SHP77 treated with DMSO at 0.1 percent for 48 hours (cell line): ENCODE measurements at regions not wholly inside any gene's neighbourhood (a gene's known extent, or its start where the extent isn't known, plus 50 kb on each side); places are given as distances from the start of the nearest gene placed in this dataset.

ENCODE experiments used
- DNase-seq: peaks from one replicate; lab custom pipeline; 2025; lab: John Stamatoyannopoulos, UW

DNA sequence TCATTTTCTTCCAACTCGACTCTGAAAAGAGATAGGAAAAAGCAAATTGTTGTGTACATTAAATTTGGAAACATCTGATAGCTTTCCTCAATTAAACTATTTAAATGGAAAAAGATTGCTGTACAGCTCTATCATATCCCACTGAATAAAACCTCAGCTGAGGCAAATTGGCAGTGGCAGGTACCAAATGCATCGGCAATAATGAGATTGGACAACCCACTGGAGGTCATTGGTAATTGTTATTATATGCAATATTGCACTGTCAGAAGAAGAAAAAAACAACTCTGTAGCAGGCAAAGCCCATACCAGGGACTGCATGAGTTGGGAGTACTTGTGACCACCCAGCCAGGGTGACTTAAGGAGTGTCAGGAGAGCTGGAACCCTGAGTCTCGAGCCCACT is 291.6 kb upstream of the SKOR2 start:
- no peak for DNase-seq

DNA sequence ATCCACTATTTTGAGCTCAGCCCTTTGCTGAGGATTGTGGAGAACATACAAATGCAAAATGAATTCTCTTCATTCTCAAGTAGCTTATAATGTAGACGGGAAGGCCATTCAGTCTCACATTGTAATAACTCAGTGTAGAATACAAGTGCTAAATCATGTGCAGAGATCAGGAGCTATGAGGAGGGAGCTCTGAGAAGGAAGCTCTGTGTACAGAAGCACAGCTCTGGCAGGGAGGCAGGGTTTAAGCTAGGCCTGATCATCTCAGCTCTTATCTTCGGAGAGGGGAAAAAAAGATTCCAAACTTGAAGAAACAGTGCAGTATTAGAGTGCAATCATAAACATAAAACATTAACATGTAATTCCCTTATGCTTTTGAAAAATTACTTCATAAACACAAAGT is 291.1 kb upstream of the SKOR2 start:
- no peak for DNase-seq

DNA sequence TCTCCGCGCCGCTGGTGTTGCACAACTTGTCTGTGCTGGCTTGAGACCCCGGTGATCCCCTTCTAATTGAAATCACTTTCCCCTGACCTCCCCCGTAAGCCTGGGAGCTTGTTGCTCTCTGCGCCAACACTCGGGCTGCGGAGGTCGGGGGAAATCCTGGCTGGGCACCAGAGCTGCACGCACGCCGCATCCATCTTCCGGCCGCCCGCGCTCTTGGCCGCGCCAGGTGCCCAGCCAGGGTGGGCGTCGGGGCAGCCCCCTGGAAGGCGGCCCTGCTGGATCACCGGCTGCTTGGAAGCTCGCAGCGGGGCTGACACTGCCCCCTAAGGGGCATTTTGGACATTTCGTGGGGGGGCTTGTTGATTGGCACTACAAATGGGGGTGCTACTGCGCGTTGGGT is 280.3 kb upstream of the SKOR2 start:
- no peak for DNase-seq

DNA sequence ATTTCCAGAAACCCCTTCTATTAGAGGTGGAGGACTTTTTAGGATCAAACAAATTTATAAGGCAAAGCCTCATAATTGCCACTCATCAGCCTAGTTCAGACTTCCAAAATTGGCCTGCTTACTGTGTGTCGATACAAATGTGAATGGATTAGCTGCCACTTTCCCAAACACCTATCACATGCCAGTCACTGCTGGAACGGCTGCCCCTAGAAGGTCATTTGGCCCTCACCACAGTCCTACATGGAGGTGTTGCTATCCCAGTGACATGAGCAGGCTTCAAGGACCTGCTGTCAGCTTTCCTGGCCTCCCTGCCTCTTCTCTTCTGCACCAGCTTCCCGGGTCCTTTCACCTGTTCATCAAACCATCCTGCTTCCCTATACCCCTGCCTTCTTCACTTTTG is 279.2 kb upstream of the SKOR2 start:
- no peak for DNase-seq

DNA sequence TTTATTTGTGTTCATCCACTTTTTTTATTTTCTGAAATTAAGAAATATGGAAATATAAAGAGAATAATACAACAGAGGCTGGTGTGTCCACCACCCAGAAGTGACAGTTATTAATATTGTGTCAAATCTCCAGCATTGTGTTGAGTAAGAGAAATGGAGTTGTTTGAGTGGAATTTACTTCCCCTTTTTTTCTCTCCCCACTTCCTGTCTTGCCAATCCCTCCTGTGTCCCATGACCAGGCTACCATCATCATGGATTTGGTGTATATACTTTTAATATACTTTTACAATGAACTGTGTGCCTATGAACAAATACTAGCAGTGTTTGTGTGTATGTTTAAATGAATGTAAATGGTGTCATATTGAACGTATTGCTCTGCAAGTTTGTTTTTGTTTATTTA is 276.9 kb upstream of the SKOR2 start:
- no peak for DNase-seq

DNA sequence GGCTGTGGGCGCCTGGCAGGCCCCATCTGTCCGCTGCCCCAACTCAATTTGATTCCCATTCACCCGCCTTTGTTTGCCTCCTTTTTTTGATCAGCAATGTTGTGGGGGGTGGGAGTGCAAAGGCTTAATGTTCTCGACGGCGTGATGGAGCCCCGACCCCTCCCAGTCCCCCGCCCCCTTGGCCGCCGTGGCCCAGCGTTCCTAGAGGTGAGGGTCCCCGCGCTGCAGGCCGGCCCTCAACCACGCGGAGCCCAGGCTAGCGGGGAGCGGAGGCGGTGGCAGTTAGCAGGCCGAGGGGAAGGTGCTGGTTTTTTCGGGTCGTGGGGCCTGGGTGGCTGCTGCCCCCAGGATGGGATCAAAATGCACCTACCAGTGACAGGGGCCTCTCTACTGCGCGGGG is 274.7 kb upstream of the SKOR2 start:
- DNase-seq = no peak

DNA sequence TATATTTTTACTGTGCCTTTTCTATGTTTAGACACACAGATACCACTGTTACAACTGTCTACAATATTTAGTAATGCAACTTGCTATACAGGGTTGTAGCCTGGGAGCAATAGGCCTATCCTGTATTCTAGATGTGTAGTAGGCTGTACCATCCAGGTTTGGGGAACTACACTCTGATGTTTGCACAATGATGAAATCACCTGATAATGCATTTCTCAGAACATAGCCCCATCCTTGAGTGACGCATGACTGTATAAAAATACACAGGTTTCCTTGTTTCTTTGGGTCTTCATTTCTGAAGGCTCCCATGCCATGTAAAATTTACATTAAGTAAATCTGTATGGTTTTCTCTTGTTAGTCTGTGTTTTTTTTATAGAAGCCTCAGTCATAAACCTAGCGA is 270.9 kb upstream of the SKOR2 start:
- DNase-seq = no peak

DNA sequence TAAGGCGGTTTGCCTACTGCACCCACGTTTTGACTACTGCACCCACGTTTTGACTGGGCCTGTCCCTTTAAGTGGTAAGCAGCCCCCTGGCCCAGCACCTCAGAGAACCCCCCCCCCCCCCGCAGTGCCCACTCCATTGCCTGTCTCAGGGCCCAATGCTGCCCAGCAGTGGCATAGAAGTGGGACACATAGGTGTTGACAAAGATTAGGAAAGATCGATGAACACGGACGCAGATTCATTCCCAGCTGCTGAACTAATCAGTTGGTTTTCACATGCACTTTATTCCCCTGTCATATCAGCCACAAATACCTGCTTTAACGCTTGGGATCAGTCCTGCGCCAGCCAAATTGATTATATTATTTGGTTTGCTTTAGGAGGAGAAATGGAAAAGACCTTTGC is 268.8 kb upstream of the SKOR2 start:
- DNase-seq = no peak

DNA sequence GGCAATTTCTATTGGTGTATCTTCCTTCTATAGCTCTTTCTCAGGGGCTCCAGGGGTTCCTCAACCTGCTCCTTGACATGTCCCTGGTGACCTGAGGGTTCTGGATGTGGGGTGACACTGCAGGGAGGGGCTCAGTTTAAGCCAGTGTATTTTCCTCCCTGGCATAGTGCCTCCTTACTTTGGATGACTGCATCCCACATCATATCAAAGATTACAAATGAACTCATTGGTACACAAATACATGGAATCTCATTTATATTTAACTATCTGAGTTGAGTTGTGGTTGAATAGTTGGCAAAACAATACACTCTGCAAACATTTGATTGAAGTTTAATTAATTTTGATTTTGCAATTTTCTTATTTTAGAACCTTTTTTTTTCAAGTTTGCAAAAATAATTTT is 268.2 kb upstream of the SKOR2 start:
- no peak for DNase-seq

DNA sequence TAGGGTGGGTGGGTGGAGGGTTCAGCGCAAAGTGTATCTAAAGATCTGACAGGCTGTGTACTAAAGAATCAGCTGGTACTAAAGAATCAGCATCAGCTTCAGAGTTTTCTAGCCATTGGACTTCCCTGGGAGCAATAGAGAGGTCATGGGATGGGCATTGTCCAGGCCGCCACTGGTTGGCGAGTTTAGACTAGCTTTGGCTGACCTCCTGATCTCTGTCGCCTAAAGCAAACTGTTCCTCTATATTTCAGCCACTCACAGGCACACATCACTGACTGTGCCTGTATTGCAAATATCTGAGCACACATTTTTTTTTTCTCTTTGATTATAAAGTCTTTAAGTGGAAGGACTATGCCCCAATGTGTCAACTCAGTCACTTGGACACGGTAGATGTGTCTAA is 267.8 kb upstream of the SKOR2 start:
- DNase-seq = no peak

DNA sequence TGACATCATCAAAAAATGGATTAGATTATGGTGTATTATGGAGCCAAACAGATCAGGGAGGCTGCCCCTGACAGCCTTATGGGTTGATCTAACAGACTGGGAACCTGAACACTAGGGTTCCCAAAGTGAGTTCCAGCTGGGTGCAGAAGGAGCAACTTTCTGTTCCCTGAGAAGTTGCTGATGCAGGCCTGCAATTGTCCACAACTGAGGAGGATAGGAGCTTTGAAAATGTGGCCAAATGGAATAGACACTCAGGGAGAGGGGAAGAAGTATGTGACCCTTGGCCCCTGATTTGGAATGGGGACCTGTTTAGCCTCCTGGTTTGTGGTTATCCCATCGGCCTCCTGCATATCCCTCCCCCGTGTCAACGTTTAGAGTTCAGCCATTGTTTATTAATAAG is 262.2 kb upstream of the SKOR2 start:
- DNase-seq = no peak

DNA sequence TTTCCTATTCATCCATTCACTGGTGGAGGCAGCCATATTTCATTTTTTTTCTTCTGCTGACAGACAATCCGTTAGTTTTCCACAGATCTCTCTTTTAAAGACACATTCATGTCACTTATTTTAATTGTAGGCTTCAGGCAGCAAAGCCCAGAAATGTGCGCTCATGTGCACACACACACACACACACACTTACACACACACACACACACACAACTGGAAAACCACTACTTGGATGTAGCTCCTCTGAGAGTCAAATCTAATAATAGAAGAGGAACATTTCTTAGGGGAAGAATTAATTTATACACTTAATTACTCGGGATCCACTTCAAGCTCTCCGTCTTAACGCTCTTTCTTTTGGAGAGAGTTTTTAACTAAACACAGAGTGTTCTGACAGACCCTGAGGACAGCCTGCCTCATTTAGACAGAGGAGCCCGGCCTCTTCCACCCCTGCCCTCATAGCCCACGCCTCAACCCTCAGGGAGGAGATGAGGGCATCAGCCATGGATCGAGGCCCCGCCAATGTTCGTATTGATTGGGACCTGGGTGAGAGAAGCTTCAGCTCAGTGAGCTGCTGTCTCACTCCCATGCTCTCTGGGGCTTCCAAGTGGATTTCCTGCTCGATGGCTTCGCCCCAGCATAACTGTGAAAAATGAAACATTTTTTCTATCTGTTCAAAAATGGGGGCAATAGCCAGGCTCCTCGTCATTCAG is 261.4 kb upstream of the SKOR2 start:
- no peak for DNase-seq

DNA sequence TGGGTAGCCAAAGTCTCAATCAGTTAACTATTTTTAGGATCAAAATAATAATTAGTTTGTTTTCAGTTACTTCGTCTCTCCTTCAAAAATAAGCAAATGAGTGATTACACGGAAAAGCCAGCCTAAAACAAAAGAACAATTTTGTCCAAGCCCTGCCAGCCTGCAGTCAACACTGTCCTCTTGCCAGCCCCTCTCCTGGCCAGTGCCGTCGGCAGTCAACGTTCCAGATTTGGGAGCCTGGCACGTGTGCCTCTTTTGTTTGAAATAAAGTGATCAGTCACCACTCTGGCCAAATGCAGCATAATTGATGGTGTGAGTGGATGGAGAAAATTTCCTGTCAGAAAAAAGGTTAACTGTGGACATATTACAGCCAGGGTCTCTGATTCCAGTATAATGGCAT is 260.6 kb upstream of the SKOR2 start:
- DNase-seq = no peak

DNA sequence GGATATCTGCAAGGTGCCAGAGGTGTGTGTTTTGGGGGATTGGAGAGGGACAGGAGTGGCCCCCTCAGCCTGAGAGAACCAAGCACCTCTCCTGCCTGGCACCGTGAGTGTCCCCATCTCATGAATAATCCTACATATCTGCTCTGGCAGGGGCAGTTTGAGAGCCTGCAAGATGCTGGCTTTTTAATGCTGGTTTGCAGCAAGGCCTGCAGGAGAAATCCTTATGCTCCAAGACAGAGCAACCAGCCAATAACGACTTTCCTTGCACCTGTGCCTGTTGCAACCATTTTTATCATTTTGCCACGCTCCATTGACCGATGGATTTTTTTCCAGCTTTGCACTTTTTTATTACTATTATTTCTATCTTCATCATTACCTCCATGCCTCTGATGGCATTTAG is 259.4 kb upstream of the SKOR2 start:
- DNase-seq = no peak

DNA sequence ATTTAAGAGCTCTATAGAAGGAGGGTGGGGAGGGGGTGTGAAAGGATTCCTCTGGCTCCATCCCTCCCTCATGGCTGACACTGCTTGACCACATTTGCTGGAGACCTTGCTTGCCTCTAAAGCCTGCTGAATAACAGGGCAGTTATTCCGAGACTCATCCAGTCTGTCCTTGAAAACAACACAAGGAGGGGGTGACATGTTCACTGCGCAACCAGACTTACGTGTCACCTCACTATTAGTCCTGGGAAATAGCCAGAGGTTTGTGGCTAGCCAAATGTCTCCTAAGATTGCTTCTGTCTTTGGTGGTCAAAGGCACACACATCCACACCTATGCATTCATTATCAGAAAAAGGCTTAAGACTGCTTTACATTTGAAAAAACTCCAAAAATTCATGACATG is 256.2 kb upstream of the SKOR2 start:
- DNase-seq = no peak

DNA sequence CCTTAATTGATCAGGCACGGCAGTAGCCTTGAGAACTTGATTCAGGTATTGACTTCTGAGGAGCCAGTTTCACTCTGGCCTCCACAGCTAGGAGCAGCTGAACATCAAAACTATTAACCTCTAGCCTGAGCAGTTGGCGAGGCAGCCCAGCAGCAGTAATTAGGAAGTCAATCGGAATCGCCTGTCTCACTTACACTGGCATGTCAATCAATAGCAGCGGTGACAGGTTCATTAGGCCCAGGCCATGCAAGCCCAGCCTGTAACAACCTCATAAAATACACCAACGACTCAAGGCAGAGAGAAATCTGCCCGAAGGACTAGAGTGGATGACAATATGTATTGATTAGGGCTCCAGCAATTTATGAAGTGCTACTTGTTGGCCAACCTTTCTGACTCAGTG is 255.4 kb upstream of the SKOR2 start:
- no peak for DNase-seq

DNA sequence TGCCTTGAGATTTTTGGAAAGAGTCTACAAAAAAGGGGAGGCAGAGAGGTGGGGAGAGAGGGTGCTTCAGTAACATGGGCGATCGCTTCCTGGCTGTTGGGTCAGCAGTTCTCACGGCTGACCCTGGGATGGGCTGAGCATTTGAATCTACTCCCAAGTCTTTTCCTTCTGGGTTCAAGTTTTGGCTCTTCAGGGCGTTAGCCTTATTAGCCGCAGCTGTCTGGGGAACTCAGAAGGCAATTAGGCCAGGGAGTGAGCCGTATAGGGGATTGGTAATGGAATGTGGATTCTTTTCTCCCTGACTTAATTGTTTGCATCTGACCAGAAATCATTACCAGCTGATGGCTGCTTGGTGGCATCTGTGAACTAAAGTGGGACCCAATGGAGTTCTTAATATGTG is 250.5 kb upstream of the SKOR2 start:
- no peak for DNase-seq

DNA sequence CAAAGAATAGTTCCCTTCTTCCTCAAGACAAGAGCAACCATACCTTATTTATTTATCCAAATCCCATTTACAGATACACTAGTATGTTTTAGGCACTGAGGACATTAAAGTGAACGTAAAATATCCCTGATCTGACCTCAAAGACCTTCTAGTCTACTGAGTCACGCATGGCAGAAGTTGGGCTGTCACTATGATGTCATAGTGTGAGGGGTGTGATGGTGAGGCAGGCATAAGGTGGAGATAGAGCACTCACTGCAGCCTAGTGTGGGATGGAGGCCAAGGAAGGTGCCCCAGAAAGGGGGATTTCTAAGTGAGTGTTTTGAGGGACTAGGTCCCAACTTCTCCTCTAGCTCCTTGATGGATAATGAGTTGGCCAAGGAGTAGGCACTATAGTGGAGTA is 249.5 kb upstream of the SKOR2 start:
- DNase-seq = no peak

DNA sequence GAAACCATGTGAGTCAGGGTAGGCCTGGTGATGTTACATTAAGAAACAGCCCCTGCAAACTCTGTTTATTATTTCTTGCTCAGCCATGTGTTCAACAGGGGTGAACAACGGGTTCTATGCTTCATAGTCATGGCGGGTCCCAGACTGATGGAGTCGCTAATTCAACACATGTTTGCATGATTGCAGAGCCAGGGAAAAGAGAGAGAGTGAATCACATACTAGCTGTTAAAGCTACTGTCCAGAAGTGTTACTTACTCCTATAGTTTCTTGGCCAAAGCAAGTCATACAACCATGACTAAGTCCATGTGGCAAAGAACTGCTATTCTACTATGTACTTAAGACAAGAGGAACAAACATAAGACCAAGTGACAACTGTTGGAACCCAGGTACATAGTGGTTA is 241.2 kb upstream of the SKOR2 start:
- no peak for DNase-seq

DNA sequence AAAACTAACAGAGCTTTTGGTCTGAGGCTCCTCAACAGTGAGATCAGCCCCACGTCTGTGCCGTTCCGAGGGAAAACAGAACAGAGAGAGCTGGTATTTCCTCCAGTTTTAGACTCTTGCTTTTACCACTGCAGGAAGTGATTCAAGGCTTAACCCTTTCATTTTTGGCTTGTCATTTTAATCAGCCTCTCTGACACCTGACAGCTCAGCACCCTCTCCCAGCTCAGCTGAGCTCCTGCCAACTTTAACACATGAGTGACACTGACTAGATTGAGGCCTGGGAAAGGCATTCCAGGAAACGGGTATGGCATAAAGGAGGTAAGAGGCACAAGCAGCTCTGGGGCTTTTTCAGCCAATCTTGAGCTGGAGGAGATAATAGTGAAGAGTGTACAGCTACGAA is 239.4 kb upstream of the SKOR2 start:
- DNase-seq = no peak

DNA sequence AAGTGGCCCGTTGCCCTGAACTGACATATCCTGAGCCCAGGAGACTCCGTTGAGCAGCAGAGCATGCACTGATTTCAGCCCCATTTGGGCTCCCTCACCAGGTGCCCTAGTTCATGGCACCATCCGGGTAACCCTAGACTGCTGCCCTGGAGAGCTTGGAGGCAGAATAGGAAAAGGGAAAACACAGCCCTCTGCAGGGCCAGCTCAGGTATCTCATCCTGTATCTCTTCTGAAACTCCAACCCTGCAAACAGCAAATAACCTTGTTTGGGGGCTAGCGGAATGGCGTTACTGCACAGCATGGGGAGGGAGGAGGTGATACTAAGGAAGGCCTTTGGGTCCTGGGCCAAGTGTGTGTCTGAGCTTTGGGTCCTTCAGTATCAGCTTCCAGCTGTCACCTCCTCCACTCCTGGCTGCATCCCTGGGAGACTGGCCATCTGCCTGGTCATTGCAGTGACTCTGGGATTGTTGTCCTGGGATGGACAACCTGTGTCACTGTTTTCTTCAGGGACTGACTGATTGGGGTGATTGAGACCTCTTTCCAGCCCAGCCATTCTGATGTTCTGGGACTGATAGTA is 233.8 kb upstream of the SKOR2 start:
- no peak for DNase-seq

DNA sequence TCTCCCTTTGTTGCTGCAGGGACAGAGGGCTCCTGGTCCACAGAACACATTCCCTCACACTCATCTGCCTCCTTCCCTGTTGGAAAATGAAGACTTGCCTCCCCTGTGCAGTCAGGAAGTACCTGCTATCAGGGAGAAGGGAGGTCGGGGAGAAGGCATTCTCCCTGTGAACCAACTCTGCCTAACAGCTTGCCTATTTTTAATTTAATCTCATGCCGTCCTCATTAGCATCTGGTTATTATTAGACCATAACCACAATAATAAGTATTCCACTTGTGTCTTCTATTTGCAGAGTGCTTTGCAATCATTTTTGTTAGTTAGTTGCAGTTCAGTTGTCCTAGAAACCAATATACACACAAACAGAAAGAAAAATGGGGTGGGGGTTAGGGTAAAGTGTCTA is 232.6 kb upstream of the SKOR2 start:
- no peak for DNase-seq

DNA sequence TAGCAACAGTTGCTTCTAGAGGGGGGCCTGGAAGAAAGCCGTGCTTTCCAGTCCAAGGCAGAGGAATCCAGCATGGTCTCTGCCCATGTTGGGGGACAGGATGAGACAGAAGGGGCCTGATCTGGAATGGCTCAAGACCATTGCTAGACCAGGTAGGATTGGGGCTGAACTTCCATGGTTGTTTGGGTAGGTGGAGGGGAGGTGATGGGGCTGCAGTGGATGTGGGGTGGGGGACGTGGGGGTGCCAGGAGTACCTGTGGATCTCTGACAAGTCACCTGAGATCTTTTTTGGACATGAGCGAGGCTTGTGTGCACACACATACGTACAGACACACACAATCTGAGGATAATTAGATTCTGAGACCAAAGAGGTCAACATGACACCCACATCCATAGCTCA is 228.7 kb upstream of the SKOR2 start:
- DNase-seq = no peak

DNA sequence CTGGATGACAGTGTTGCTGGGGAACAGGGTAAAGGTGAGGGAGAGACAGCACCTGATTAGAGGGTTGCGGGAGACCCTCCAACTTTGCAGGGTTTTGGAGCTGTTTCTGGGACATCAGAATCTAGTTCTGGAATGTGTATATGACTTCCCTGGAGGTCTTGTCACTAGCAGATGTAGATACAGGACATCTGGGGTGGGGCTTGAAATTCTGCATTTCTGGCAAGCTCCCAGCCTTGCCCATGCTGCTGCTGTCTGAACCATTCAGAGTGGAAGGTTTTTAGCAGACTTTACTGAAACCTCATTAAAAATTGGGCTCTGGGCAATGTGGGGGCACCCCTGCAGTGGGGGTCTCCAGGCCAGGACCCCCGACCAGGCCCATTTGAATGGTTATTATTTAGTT is 220.3 kb upstream of the SKOR2 start:
- DNase-seq = no peak

DNA sequence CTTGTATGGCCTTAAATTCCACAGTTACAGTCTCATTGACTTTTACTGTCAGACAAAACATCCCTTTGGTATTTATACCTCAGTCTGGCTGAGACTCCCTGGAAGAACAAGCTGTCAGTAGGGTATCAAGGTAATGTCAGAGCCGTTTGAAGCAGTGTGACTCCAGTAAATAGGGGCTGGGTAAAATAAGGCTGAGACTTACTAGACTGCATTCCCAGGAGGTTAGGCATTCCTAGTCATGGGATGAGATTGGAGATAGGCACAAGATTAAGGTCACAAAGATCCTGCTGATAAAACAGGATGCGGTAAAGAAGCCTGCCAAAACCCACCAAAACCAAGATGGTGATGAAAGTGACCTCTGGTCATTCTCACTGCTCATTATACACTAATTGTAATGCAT is 219.5 kb upstream of the SKOR2 start:
- DNase-seq = no peak
